Gastrocnemius medialis (tissue), 4 donors: ENCODE measurements at regions not wholly inside any gene's neighbourhood (a gene's known extent, or its start where the extent isn't known, plus 50 kb on each side); places are given as distances from the start of the nearest gene placed in this dataset.

Experiments used
- CTCF ChIP-seq, 5 experiments: fragments of 450-650 bp in 3 of 5; fragments of 200-600 bp in 2 of 5; sonication (generic) in 2 of 5; IDR thresholded peaks in 4 of 5; conservative IDR thresholded peaks in 1 of 5; 1 replicate in 4 of 5; 2 replicates in 1 of 5; pipeline ENCODE4 v1.5.1; 2016 to 2019; ENCODE audit warnings: antibody characterized with exemption in 5 of 5, mild to moderate bottlenecking in 3 of 5, moderate library complexity in 3 of 5
- POLR2A ChIP-seq, 2 donors: fragments of 450-650 bp; IDR thresholded peaks; one replicate each; pipeline ENCODE4 v1.6.1; 2017; ENCODE audit warnings: antibody characterized with exemption in 2 of 2, mild to moderate bottlenecking in 2 of 2, moderate library complexity in 2 of 2

- TF ChIP-seq POLR2A (IDR thresholded peaks at IDR 0.05), result no peak
- TF ChIP-seq CTCF (IDR thresholded peaks at IDR 0.05 in 4 of 5, conservative IDR thresholded peaks at IDR 0.05 in 1 of 5), result no peak
Observed at GRCh38 chrY:14139521-14139920, 83.5 kb downstream of the VCY1B start.
